Stimulated activated effector memory CD8-positive, alpha-beta T cell treated with anti-CD3 and anti-CD28 coated beads, Interleukin-12 subunit alpha, Interleukin-12 subunit beta, amount 100 ng/mL, for 72 hours (primary cell): ENCODE measurements at regions not wholly inside any gene's neighbourhood (a gene's known extent, or its start where the extent isn't known, plus 50 kb on each side); places are given as distances from the start of the nearest gene placed in this dataset.

Source experiments
- ATAC-seq: fragments of 150-1000 bp; cut with Tn5 transposase; 2 replicates; pipeline ENCODE4 v1.10.0; 2021
- DNase-seq, 2 donors: peaks; one replicate each; pipeline ENCODE4 v3.0.0; 2021 to 2022; ENCODE audit warnings: low spot score in 2 of 2
- H3K27ac Mint-ChIP-seq: one replicate; pipeline ENCODE4 v1.8.0; 2022; ENCODE audit warnings: mild to moderate bottlenecking, mixed read lengths
- H3K36me3 Mint-ChIP-seq: one replicate; pipeline ENCODE4 v1.8.0; 2022; ENCODE audit warnings: mild to moderate bottlenecking, mixed read lengths
- H3K4me1 Mint-ChIP-seq: one replicate; pipeline ENCODE4 v1.8.0; 2022; ENCODE audit warnings: mixed read lengths
- H3K4me3 Mint-ChIP-seq: one replicate; pipeline ENCODE4 v1.8.0; 2022; ENCODE audit warnings: mild to moderate bottlenecking, mixed read lengths
- H3K9me3 Mint-ChIP-seq: one replicate; pipeline ENCODE4 v1.8.0; 2022; ENCODE audit warnings: mixed read lengths

GRCh38 chr13:29681864-29682263 lies 86.4 kb upstream of the SLC7A1 start:
- H3K4me3 Mint-ChIP-seq: no peak overlapping the region
- ATAC-seq (no peak), DNase-seq (no peak)

GRCh38 chr13:29679396-29680053 lies 84.0 kb upstream of the SLC7A1 start:
- H3K9me3 Mint-ChIP-seq: no peaks in the 10 kb centered on the region
- no peaks in the 10 kb centered on the region for H3K36me3 Mint-ChIP-seq
- no peak for ATAC-seq
- DNase-seq: no peak
- H3K4me1 Mint-ChIP-seq: no peaks in the 10 kb centered on the region
- no peak overlapping the region for H3K27ac Mint-ChIP-seq
- no peak overlapping the region for H3K4me3 Mint-ChIP-seq

More at GRCh38 chr13:29681864-29682263, 86.4 kb upstream of the SLC7A1 start:
- no peaks in the 10 kb centered on the region for H3K4me1 Mint-ChIP-seq
- no peaks in the 10 kb centered on the region for H3K36me3 Mint-ChIP-seq
- no peak overlapping the region for H3K27ac Mint-ChIP-seq
- H3K9me3 Mint-ChIP-seq: no peaks in the 10 kb centered on the region

GRCh38 chr13:29677627-29678026 lies 82.1 kb upstream of the SLC7A1 start:
- no peak for DNase-seq
- no peaks in the 10 kb centered on the region for H3K4me1 Mint-ChIP-seq
- no peak overlapping the region for H3K4me3 Mint-ChIP-seq
- no peak for ATAC-seq
- no peaks in the 10 kb centered on the region for H3K36me3 Mint-ChIP-seq
- peaks cover 3% of the 10 kb centered on the region for H3K9me3 Mint-ChIP-seq
- H3K27ac Mint-ChIP-seq: no peak overlapping the region

- no peak overlapping the region for H3K4me3 Mint-ChIP-seq
- H3K27ac Mint-ChIP-seq: no peak overlapping the region
- no peak for DNase-seq
- H3K4me1 Mint-ChIP-seq: no peaks in the 10 kb centered on the region
- H3K9me3 Mint-ChIP-seq: peaks cover 3% of the 10 kb centered on the region
- no peaks in the 10 kb centered on the region for H3K36me3 Mint-ChIP-seq
- no peak for ATAC-seq
Measured at GRCh38 chr13:29676941-29677452, 81.5 kb upstream of the SLC7A1 start.

GRCh38 chr13:29676535-29676934 lies 81.0 kb upstream of the SLC7A1 start:
- H3K4me3 Mint-ChIP-seq: no peak overlapping the region
- no peaks in the 10 kb centered on the region for H3K4me1 Mint-ChIP-seq
- ATAC-seq (no peak), DNase-seq (no peak)
- H3K9me3 Mint-ChIP-seq: peaks cover 3% of the 10 kb centered on the region
- no peaks in the 10 kb centered on the region for H3K36me3 Mint-ChIP-seq
- no peak overlapping the region for H3K27ac Mint-ChIP-seq

- ATAC-seq (no peak), DNase-seq (no peak)
- Mint-ChIP-seq H3K4me3 (no peak overlapping the region), H3K27ac (no peak overlapping the region), H3K4me1 (no peaks in the 10 kb centered on the region), H3K36me3 (no peaks in the 10 kb centered on the region), H3K9me3 (peaks cover 3% of the 10 kb centered on the region)
Measured at GRCh38 chr13:29674532-29674931, 79.0 kb upstream of the SLC7A1 start.

- Mint-ChIP-seq H3K4me1 (no peaks in the 10 kb centered on the region), H3K4me3 (no peak overlapping the region), H3K36me3 (no peaks in the 10 kb centered on the region), H3K9me3 (peaks cover 13% of the 10 kb centered on the region), H3K27ac (no peak overlapping the region)
- ATAC-seq (no peak), DNase-seq (no peak)
Measured at GRCh38 chr13:29664591-29664990, 69.1 kb upstream of the SLC7A1 start.

- Mint-ChIP-seq H3K9me3 (peaks cover 4% of the 10 kb centered on the region), H3K4me1 (no peaks in the 10 kb centered on the region), H3K27ac (no peak overlapping the region), H3K36me3 (no peaks in the 10 kb centered on the region), H3K4me3 (no peak overlapping the region)
- DNase-seq: no peak
- ATAC-seq: no peak
Measured at GRCh38 chr13:29654843-29655547, 59.5 kb upstream of the SLC7A1 start.

- Mint-ChIP-seq H3K27ac (no peak overlapping the region), H3K9me3 (no peaks in the 10 kb centered on the region), H3K4me3 (no peak overlapping the region), H3K36me3 (no peaks in the 10 kb centered on the region), H3K4me1 (no peaks in the 10 kb centered on the region)
- DNase-seq (no peak), ATAC-seq (no peak)
Measured at GRCh38 chr13:29654384-29654783, 58.9 kb upstream of the SLC7A1 start.

GRCh38 chr13:29648760-29649159 lies 53.3 kb upstream of the SLC7A1 start:
- DNase-seq (no peak), ATAC-seq (no peak)
- no peaks in the 10 kb centered on the region for H3K4me1 Mint-ChIP-seq
- no peak overlapping the region for H3K4me3 Mint-ChIP-seq
- H3K9me3 Mint-ChIP-seq: no peaks in the 10 kb centered on the region
- H3K36me3 Mint-ChIP-seq: no peaks in the 10 kb centered on the region
- H3K27ac Mint-ChIP-seq: no peak overlapping the region
